ENCODE measurements at regions not wholly inside any gene's neighbourhood (a gene's known extent, or its start where the extent isn't known, plus 50 kb on each side); places are given as distances from the start of the nearest gene placed in this dataset.

DNA sequence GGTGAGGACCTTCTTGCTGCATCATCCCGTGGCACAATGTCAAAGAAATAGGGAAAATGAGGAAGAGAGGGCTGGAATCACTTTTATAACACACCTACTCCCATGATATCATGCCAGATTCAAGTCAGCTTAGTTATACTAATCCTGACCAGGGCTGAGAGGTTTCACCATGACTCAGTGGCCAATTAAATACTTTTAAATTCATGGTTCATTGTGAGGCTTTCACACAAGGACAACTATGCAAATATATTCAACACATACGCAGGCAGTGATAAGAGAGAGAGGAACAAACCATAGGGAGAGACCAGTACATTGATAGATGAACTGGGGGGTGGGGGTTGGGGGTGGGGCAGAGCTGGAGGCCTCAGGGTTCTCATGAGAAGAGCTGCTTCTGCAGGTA, 313.1 kb downstream of the LRFN2 start:
- Histone ChIP-seq H3K4me1 (ENCODE audit: control insufficient read depth, insufficient read depth, low read length) (no peaks in the 10 kb centered on the region), H3K27ac (ENCODE audit: insufficient read depth, low read depth, low read length, poor library complexity, severe bottlenecking) (no peak overlapping the region), H3K9me3 (ENCODE audit: control insufficient read depth, low read length) (no peaks in the 10 kb centered on the region), H3K36me3 (ENCODE audit: control insufficient read depth, insufficient read depth, low read length) (no peaks in the 10 kb centered on the region), H3K4me3 (ENCODE audit: insufficient read depth, low read depth, low read length) (no peak overlapping the region), H3K27me3 (ENCODE audit: control insufficient read depth, insufficient read depth, low read length, poor library complexity, severe bottlenecking) (no peaks in the 10 kb centered on the region)
- WGBS, 2 experiments: 77 to 100% methylated on average over 2 of the region's 2 CpGs

DNA sequence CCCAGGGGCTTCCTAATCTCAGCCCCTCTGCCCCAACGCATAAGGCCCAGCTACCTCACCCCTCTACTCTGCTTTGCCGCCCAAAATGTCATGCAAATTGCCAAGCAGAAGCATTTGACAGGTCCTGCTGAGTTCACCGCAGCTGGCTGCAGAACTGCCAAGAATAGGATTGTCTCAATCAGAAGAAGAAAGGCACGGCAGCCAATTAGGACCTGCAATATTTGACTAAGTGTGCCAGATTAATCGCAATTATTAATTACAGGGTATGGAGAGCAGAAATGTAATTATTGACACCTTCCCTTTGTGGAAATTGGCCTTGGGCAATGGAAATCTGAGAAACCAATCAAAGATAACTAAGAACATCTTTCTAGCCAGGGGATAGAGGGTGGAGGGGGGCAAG, 318.6 kb downstream of the LRFN2 start:
- no peaks in the 10 kb centered on the region for H3K9me3 ChIP-seq (ENCODE audit: control insufficient read depth, low read length)
- no peak overlapping the region for H3K27ac ChIP-seq (ENCODE audit: insufficient read depth, low read depth, low read length, poor library complexity, severe bottlenecking)
- peaks cover 9% of the 10 kb centered on the region for H3K4me1 ChIP-seq (ENCODE audit: control insufficient read depth, insufficient read depth, low read length)
- no peak overlapping the region for H3K4me3 ChIP-seq (ENCODE audit: insufficient read depth, low read depth, low read length)
- H3K27me3 ChIP-seq (ENCODE audit: control insufficient read depth, insufficient read depth, low read length, poor library complexity, severe bottlenecking): no peaks in the 10 kb centered on the region
- no peaks in the 10 kb centered on the region for H3K36me3 ChIP-seq (ENCODE audit: control insufficient read depth, insufficient read depth, low read length)
- WGBS, 2 experiments: 27 to 34% methylated on average over 5 of the region's 5 CpGs

DNA sequence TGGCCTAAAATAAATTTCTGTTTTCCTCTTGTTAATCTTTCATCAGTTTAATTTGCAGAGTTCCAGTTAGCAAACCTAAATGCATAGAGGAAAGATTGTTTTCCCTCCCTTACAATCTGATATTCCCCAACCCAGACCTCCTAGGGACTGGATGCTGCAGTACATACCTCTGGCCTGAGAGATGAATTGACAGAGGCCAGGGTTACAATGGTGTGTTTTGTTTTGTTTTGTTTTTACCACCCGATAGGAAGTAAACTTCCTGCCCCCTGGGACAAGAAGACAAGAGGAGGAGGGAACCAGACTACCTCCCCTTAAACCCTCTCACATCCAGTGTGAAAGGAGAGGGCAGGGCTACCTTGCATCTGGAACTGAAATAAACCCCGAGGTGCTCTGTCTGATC, 319.0 kb downstream of the LRFN2 start:
- Histone ChIP-seq H3K36me3 (ENCODE audit: control insufficient read depth, insufficient read depth, low read length) (no peaks in the 10 kb centered on the region), H3K9me3 (ENCODE audit: control insufficient read depth, low read length) (no peaks in the 10 kb centered on the region), H3K4me3 (ENCODE audit: insufficient read depth, low read depth, low read length) (no peak overlapping the region), H3K4me1 (ENCODE audit: control insufficient read depth, insufficient read depth, low read length) (peaks cover 9% of the 10 kb centered on the region), H3K27me3 (ENCODE audit: control insufficient read depth, insufficient read depth, low read length, poor library complexity, severe bottlenecking) (no peaks in the 10 kb centered on the region), H3K27ac (ENCODE audit: insufficient read depth, low read depth, low read length, poor library complexity, severe bottlenecking) (no peak overlapping the region)
- 33 to 47% methylated on average over 1 to 2 of the region's 2 CpGs for WGBS, 2 experiments

DNA sequence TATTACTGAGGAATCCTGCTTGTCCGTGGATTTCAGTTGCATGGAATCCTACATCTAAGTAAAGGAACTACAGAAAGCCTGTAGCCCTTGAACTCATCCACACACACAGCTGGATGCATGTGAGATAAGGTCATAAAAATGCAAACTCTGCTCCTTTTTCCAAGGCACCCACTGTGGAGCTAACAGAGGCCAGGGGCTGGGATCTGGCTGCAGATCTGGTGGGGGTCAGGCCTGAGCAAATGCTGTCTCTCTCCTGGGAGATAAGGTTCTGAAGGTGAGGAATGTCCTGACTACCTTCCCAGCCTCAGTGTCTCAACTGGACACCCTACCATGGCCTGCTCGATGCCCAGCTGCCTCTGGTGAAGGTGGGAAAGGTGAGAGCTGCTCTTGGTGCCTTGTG, 321.5 kb downstream of the LRFN2 start:
- H3K9me3 ChIP-seq (ENCODE audit: control insufficient read depth, low read length): no peaks in the 10 kb centered on the region
- no peak overlapping the region for H3K4me3 ChIP-seq (ENCODE audit: insufficient read depth, low read depth, low read length)
- WGBS, 2 experiments: 89 to 93% methylated on average over 2 of the region's 2 CpGs
- peaks cover 9% of the 10 kb centered on the region for H3K4me1 ChIP-seq (ENCODE audit: control insufficient read depth, insufficient read depth, low read length)
- no peaks in the 10 kb centered on the region for H3K36me3 ChIP-seq (ENCODE audit: control insufficient read depth, insufficient read depth, low read length)
- H3K27ac ChIP-seq (ENCODE audit: insufficient read depth, low read depth, low read length, poor library complexity, severe bottlenecking): no peak overlapping the region
- H3K27me3 ChIP-seq (ENCODE audit: control insufficient read depth, insufficient read depth, low read length, poor library complexity, severe bottlenecking): no peaks in the 10 kb centered on the region

DNA sequence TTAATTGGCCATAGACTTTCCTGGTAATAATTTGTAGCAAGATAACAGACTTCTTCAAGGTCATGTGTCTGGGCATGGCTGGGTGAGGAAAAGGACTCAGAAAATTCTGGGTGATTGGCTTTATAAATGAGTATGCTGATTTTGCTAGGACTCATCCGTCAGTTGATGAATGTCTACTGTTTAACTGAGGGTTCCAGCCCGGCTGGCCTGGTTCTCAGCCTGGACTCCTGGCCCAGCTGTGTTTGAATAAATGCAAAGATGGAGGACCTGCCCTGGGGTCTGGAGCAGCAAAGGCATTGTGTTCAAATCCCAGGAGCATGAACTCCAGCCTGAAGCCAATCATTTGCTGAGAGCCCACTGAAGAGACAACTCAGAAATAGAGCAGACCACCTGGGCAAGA, 323.2 kb downstream of the LRFN2 start:
- H3K9me3 ChIP-seq (ENCODE audit: control insufficient read depth, low read length): no peaks in the 10 kb centered on the region
- H3K4me3 ChIP-seq (ENCODE audit: insufficient read depth, low read depth, low read length): no peak overlapping the region
- 47 to 94% methylated on average over 1 to 2 of the region's 2 CpGs for WGBS, 2 experiments
- no peaks in the 10 kb centered on the region for H3K27me3 ChIP-seq (ENCODE audit: control insufficient read depth, insufficient read depth, low read length, poor library complexity, severe bottlenecking)
- H3K36me3 ChIP-seq (ENCODE audit: control insufficient read depth, insufficient read depth, low read length): no peaks in the 10 kb centered on the region
- H3K27ac ChIP-seq (ENCODE audit: insufficient read depth, low read depth, low read length, poor library complexity, severe bottlenecking): no peak overlapping the region
- peaks cover 9% of the 10 kb centered on the region for H3K4me1 ChIP-seq (ENCODE audit: control insufficient read depth, insufficient read depth, low read length)

DNA sequence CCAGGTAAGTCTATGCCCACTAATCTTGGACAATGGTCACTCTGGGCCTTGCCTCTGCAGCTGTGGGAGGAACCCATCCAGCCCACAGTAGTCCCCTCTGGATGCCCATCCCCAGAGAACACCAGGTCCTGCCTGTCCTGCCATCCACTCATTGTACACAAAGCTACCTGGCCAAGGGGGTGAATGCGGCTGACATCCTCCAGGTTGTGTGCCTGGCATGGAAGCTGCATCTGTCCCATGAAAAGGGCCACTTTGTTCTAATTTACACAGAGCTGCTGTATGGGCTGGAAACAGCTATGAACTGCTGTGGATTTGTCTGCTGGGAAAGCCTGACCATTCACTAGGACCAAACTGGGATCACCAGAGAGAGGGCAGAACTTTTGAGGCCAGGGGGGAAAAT, 324.8 kb downstream of the LRFN2 start:
- Histone ChIP-seq H3K27me3 (ENCODE audit: control insufficient read depth, insufficient read depth, low read length, poor library complexity, severe bottlenecking) (no peaks in the 10 kb centered on the region), H3K4me1 (ENCODE audit: control insufficient read depth, insufficient read depth, low read length) (peaks cover 6% of the 10 kb centered on the region), H3K4me3 (ENCODE audit: insufficient read depth, low read depth, low read length) (no peak overlapping the region), H3K9me3 (ENCODE audit: control insufficient read depth, low read length) (no peaks in the 10 kb centered on the region), H3K27ac (ENCODE audit: insufficient read depth, low read depth, low read length, poor library complexity, severe bottlenecking) (no peak overlapping the region), H3K36me3 (ENCODE audit: control insufficient read depth, insufficient read depth, low read length) (no peaks in the 10 kb centered on the region)
- 91 to 94% methylated on average over 1 of the region's 1 CpG for WGBS, 2 experiments

DNA sequence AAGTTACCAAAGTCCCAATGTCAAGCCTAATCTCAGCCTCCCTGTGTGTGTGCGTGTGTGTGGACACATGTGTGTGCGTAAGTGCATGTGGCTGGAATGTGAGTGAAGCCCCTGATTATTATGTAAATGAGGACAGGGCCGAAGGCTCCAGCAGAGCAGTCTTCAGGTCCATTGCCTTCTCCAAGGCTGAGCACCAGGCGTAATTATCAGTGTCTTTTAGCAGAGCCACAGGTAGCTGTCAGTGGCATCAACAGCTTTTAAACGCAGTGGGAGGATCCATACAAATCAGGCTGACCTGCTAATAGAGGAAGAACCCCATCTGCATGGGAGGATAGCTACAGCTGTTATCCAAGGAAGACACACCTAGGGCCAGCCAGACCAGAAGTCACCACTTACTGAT, 324.3 kb upstream of the MOCS1 start:
- WGBS, 2 experiments: 55 to 56% methylated on average over 5 of the region's 5 CpGs
- Histone ChIP-seq H3K9me3 (ENCODE audit: control insufficient read depth, low read length) (no peaks in the 10 kb centered on the region), H3K27ac (ENCODE audit: insufficient read depth, low read depth, low read length, poor library complexity, severe bottlenecking) (no peak overlapping the region), H3K4me3 (ENCODE audit: insufficient read depth, low read depth, low read length) (no peak overlapping the region), H3K36me3 (ENCODE audit: control insufficient read depth, insufficient read depth, low read length) (no peaks in the 10 kb centered on the region), H3K4me1 (ENCODE audit: control insufficient read depth, insufficient read depth, low read length) (peaks cover 6% of the 10 kb centered on the region), H3K27me3 (ENCODE audit: control insufficient read depth, insufficient read depth, low read length, poor library complexity, severe bottlenecking) (no peaks in the 10 kb centered on the region)

DNA sequence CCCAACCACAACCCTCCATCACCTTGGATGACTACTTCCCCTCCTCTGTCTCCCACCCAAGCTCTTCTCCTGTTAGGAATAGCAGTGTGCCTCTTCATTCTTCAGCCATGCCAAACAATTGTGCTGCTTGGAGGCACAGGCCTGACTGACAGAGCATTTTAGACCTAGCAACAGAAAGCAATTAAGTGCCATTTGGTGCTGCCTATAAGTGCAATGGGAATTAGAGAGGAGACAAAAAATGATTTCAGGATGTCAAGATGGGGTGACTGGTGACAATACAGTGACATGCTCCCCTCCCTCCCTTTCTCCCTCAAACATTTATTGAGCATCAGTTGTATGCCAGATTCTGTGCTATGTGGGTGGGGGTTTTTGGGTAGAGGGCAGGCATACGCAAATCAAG, 322.6 kb upstream of the MOCS1 start:
- no peak overlapping the region for H3K27ac ChIP-seq (ENCODE audit: insufficient read depth, low read depth, low read length, poor library complexity, severe bottlenecking)
- no peaks in the 10 kb centered on the region for H3K27me3 ChIP-seq (ENCODE audit: control insufficient read depth, insufficient read depth, low read length, poor library complexity, severe bottlenecking)
- peaks cover 6% of the 10 kb centered on the region for H3K4me1 ChIP-seq (ENCODE audit: control insufficient read depth, insufficient read depth, low read length)
- H3K9me3 ChIP-seq (ENCODE audit: control insufficient read depth, low read length): no peaks in the 10 kb centered on the region
- no peak overlapping the region for H3K4me3 ChIP-seq (ENCODE audit: insufficient read depth, low read depth, low read length)
- H3K36me3 ChIP-seq (ENCODE audit: control insufficient read depth, insufficient read depth, low read length): no peaks in the 10 kb centered on the region
- 100% methylated on average over 1 of the region's 1 CpG for WGBS, 2 experiments

DNA sequence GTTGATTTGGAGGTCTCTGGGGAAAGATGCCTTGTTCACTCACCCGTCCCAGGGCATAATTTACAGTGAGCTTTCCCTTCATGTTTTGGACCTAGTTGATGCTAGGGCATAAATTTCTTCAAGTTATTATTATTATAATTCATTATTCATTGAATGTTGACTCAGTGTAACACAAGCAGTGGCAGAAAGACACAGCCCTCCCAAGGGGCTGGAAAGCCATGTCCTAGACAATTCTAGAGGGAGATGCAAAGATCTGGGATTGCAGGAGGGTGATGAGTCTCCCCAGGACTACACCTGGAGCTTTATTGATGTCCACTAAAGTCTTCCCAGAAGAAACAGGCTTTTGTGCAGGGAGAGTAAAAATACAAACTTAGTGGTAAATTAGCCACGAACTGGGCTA, 322.0 kb upstream of the MOCS1 start:
- Histone ChIP-seq H3K4me3 (ENCODE audit: insufficient read depth, low read depth, low read length) (no peak overlapping the region), H3K27me3 (ENCODE audit: control insufficient read depth, insufficient read depth, low read length, poor library complexity, severe bottlenecking) (no peaks in the 10 kb centered on the region), H3K36me3 (ENCODE audit: control insufficient read depth, insufficient read depth, low read length) (no peaks in the 10 kb centered on the region), H3K4me1 (ENCODE audit: control insufficient read depth, insufficient read depth, low read length) (peaks cover 6% of the 10 kb centered on the region), H3K27ac (ENCODE audit: insufficient read depth, low read depth, low read length, poor library complexity, severe bottlenecking) (no peak overlapping the region), H3K9me3 (ENCODE audit: control insufficient read depth, low read length) (no peaks in the 10 kb centered on the region)
- 97 to 100% methylated on average over 2 of the region's 2 CpGs for WGBS, 2 experiments

DNA sequence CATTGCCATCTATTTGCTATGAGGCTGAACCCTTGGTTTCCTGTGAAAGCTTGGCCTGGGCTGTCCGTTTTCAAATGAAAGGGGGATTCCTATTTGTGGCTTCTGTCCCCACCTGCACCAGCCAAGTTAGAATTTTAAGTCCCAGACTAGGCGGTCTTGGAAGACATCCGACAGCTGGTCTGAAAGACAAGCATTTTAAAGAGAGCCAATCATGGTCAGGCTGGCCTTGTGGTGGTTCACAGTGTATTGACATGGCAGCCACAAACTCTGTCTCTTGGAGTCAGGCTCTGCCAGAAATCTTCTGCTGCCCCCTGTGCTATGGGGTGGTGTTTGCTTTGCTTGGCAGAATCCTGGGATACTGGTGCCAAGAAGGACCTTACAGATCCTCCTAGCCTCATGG, 319.2 kb upstream of the MOCS1 start:
- 92 to 93% methylated on average over 3 of the region's 3 CpGs for WGBS, 2 experiments
- Histone ChIP-seq H3K27me3 (ENCODE audit: control insufficient read depth, insufficient read depth, low read length, poor library complexity, severe bottlenecking) (no peaks in the 10 kb centered on the region), H3K36me3 (ENCODE audit: control insufficient read depth, insufficient read depth, low read length) (no peaks in the 10 kb centered on the region), H3K4me3 (ENCODE audit: insufficient read depth, low read depth, low read length) (no peak overlapping the region), H3K27ac (ENCODE audit: insufficient read depth, low read depth, low read length, poor library complexity, severe bottlenecking) (no peak overlapping the region), H3K4me1 (ENCODE audit: control insufficient read depth, insufficient read depth, low read length) (peaks cover under 1% of the 10 kb centered on the region), H3K9me3 (ENCODE audit: control insufficient read depth, low read length) (no peaks in the 10 kb centered on the region)

DNA sequence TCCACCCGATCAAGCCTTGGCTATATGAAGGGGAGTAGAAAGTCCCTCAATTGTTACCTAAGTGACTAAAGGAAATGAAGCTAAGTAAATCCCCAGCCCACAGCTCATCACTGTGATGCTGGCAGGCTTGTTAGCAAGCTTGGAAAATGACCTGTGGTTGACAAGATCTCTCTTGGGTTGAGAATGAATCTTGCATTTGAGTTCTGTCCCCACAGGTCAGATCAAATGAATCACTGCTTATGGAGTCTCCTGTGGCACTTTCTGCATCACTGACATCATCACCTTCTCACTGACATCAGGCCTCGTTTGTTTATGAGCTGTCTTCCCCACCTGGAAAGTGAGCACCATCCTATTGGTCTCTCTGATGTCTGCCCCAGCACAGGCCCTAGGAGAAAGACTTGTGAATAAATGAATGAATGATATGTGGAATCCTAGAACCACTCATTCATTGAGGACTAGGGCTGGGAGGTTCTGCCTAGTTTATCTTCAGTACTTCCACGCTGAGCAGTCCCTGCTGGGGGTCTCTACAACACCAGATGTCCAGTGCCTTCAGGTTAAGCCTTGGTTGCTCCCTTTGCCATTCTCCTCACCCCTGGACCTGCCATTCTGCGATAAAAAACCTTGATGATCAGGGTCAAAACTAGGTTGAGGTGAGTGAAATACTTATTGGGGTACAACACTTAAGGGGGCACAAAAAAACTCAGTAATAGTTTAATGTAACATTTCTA, 318.4 kb upstream of the MOCS1 start:
- no peaks in the 10 kb centered on the region for H3K27me3 ChIP-seq (ENCODE audit: control insufficient read depth, insufficient read depth, low read length, poor library complexity, severe bottlenecking)
- no peaks in the 10 kb centered on the region for H3K4me1 ChIP-seq (ENCODE audit: control insufficient read depth, insufficient read depth, low read length)
- H3K4me3 ChIP-seq (ENCODE audit: insufficient read depth, low read depth, low read length): no peak overlapping the region
- 93 to 94% methylated on average over 4 of the region's 4 CpGs for WGBS, 2 experiments
- no peak overlapping the region for H3K27ac ChIP-seq (ENCODE audit: insufficient read depth, low read depth, low read length, poor library complexity, severe bottlenecking)
- H3K9me3 ChIP-seq (ENCODE audit: control insufficient read depth, low read length): no peaks in the 10 kb centered on the region
- H3K36me3 ChIP-seq (ENCODE audit: control insufficient read depth, insufficient read depth, low read length): no peaks in the 10 kb centered on the region

Measured in ectodermal cell (in vitro differentiated cells).